T-helper 1 cell treated with Interleukin-12 subunit alpha and Interleukin-12 subunit beta and Interleukin-4 antibody, amounts not matched to agents 30 μg/mL and 1 μg/mL, for 36 hours (primary cell): ENCODE measurements at regions not wholly inside any gene's neighbourhood (a gene's known extent, or its start where the extent isn't known, plus 50 kb on each side); places are given as distances from the start of the nearest gene placed in this dataset.
A peak's percentile ranks its signal among the peaks of the same experiment; 100 is the strongest.

ENCODE experiments used
- H3K27ac Mint-ChIP-seq: one replicate; pipeline ENCODE4 v1.8.0; 2021; ENCODE audit warnings: mild to moderate bottlenecking, mixed read lengths
- H3K27me3 Mint-ChIP-seq: one replicate; pipeline ENCODE4 v1.8.0; 2021; ENCODE audit warnings: low read depth, mixed read lengths
- H3K36me3 Mint-ChIP-seq: one replicate; pipeline ENCODE4 v1.8.0; 2021; ENCODE audit warnings: low read depth, mixed read lengths
- H3K4me1 Mint-ChIP-seq: one replicate; pipeline ENCODE4 v1.8.0; 2021; ENCODE audit warnings: low read depth, mixed read lengths
- H3K4me3 Mint-ChIP-seq: one replicate; pipeline ENCODE4 v1.8.0; 2021; ENCODE audit warnings: mild to moderate bottlenecking, moderate library complexity, mixed read lengths
- H3K9me3 Mint-ChIP-seq: one replicate; pipeline ENCODE4 v1.8.0; 2021; ENCODE audit warnings: mixed read lengths

DNA sequence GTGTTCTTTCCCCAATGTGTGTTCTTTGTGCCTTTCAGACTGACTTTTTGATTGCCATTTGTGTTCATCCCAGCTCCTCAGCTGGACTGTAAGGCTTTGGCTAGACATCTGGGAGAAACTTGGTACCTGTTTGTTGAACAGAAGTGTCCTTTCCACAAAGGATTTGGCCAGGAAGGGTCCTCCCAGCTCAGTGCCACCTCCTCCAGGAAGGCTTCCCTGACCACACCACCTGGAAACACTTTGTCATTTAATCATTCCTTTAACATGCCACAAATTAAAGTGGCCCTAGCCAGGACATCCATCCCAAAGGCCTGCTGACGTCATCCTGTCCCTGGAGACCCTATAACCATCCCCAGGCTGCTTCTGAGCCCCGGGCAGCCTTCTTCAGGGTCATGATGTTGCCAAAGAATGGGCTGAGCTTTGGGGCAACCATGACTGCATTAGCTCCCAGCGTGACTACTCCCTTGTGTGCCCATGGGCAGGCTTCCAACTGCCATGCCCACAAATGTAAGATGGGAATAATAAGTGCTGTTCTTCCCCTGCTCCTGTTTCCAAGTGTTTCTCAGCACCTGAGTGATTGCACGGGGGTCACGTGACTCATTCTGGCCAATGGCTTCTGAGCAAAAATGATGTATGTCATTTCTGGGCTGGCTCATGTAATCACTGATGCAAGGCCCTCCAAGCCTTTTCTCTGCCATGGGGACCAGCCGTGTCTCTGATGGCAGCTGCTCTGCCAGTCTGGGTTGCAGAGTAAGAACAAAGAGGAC is 112.5 kb upstream of the SMAD3 start:
- Mint-ChIP-seq H3K27ac (peak overlapping the region; percentile 22), H3K36me3 (no peaks in the 10 kb centered on the region), H3K4me3 (no peak overlapping the region), H3K9me3 (no peaks in the 10 kb centered on the region), H3K27me3 (peaks cover 9% of the 10 kb centered on the region), H3K4me1 (peaks cover 17% of the 10 kb centered on the region)

DNA sequence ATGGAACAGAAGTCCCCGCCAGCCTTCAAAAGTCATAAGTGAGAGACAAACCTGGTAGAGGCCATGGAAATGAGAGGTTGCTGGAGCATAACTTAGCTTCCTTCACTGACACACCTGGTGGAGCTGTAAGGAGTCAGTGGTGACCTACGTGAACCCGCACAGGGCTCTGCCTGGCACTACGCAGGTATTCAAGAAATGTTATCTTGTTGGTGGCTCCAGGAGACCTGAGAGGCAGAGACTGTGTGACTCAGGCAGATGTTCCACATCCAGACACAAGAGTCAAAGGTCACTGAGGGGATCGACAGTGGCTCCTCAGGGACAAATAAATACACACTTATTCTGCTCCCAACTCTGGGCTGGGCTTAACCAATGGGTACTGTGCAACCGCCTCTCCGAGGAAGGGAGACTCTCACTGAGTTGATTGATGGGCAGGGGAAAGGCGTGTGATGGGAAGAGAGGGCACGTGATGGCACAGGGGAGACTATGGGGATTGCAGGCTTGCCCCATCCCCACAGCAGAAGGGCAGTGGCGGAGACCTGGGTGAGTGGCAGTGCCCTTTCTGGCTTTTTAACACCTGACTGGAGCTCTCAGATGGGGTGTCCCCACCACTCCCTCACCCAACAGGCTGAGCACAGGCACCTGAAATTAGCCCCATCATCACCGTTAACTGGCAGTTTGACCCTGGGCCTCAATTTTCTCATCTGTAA is 111.7 kb upstream of the SMAD3 start:
- H3K9me3 Mint-ChIP-seq: no peaks in the 10 kb centered on the region
- no peak overlapping the region for H3K27ac Mint-ChIP-seq
- no peak overlapping the region for H3K4me3 Mint-ChIP-seq
- H3K4me1 Mint-ChIP-seq: peaks cover 14% of the 10 kb centered on the region
- peaks cover 9% of the 10 kb centered on the region for H3K27me3 Mint-ChIP-seq
- H3K36me3 Mint-ChIP-seq: no peaks in the 10 kb centered on the region

GRCh38 chr15:66954601-66955000 is 110.8 kb upstream of the SMAD3 start:
- Mint-ChIP-seq H3K4me1 (peaks cover 14% of the 10 kb centered on the region), H3K9me3 (no peaks in the 10 kb centered on the region), H3K36me3 (no peaks in the 10 kb centered on the region), H3K27me3 (peaks cover 11% of the 10 kb centered on the region), H3K4me3 (no peak overlapping the region), H3K27ac (no peak overlapping the region)

- Mint-ChIP-seq H3K27ac (no peak overlapping the region), H3K4me3 (no peak overlapping the region), H3K9me3 (no peaks in the 10 kb centered on the region), H3K27me3 (peaks cover 13% of the 10 kb centered on the region), H3K36me3 (no peaks in the 10 kb centered on the region), H3K4me1 (peaks cover 14% of the 10 kb centered on the region)
Observed at GRCh38 chr15:66955001-66955516, 110.3 kb upstream of the SMAD3 start.

GRCh38 chr15:66955871-66956585 is 109.4 kb upstream of the SMAD3 start:
- Mint-ChIP-seq H3K27me3 (peaks cover 13% of the 10 kb centered on the region), H3K4me1 (peaks cover 14% of the 10 kb centered on the region), H3K9me3 (no peaks in the 10 kb centered on the region), H3K4me3 (no peak overlapping the region), H3K36me3 (no peaks in the 10 kb centered on the region), H3K27ac (no peak overlapping the region)

GRCh38 chr15:66956672-66957430 is 108.6 kb upstream of the SMAD3 start:
- no peaks in the 10 kb centered on the region for H3K36me3 Mint-ChIP-seq
- no peaks in the 10 kb centered on the region for H3K9me3 Mint-ChIP-seq
- no peak overlapping the region for H3K4me3 Mint-ChIP-seq
- peaks cover 10% of the 10 kb centered on the region for H3K27me3 Mint-ChIP-seq
- H3K4me1 Mint-ChIP-seq: peaks cover 14% of the 10 kb centered on the region
- no peak overlapping the region for H3K27ac Mint-ChIP-seq

- Mint-ChIP-seq H3K4me1 (peaks cover 14% of the 10 kb centered on the region), H3K9me3 (no peaks in the 10 kb centered on the region), H3K4me3 (no peak overlapping the region), H3K27me3 (peaks cover 5% of the 10 kb centered on the region), H3K27ac (no peak overlapping the region), H3K36me3 (no peaks in the 10 kb centered on the region)
Observed at GRCh38 chr15:66957431-66957720, 108.0 kb upstream of the SMAD3 start.

DNA sequence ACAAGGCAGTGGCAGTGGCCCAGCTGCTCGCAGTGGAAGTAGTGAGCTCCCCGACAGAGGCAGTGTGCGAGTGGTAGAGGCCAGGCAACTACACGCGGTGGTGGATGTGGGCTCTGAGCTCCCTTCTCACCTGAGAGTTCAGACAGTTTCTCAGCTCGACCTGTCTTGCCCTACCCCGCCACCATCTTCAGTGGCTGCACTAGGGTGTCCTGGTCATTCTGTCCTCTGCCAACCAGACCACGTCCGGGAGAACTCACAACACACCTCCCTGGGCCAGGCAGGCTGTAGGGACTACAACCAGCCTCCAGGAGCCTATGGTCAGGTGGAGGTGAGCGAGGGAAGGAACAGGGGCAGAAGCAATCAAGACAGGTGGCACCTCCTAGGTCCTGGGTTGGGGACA is 106.3 kb upstream of the SMAD3 start:
- Mint-ChIP-seq H3K4me1 (peaks cover 14% of the 10 kb centered on the region), H3K36me3 (no peaks in the 10 kb centered on the region), H3K4me3 (no peak overlapping the region), H3K27ac (no peak overlapping the region), H3K9me3 (no peaks in the 10 kb centered on the region), H3K27me3 (peaks cover 4% of the 10 kb centered on the region)

- Mint-ChIP-seq H3K27ac (no peak overlapping the region), H3K27me3 (peaks cover 4% of the 10 kb centered on the region), H3K4me3 (no peak overlapping the region), H3K9me3 (no peaks in the 10 kb centered on the region), H3K36me3 (no peaks in the 10 kb centered on the region), H3K4me1 (peaks cover 14% of the 10 kb centered on the region)
Observed at GRCh38 chr15:66959875-66960274, 105.5 kb upstream of the SMAD3 start.

GRCh38 chr15:66960519-66960918 is 104.9 kb upstream of the SMAD3 start:
- Mint-ChIP-seq H3K36me3 (no peaks in the 10 kb centered on the region), H3K27ac (no peak overlapping the region), H3K4me3 (no peak overlapping the region), H3K9me3 (no peaks in the 10 kb centered on the region), H3K27me3 (peaks cover 4% of the 10 kb centered on the region), H3K4me1 (peaks cover 14% of the 10 kb centered on the region)

- peaks cover 12% of the 10 kb centered on the region for H3K4me1 Mint-ChIP-seq
- H3K27me3 Mint-ChIP-seq: peaks cover 4% of the 10 kb centered on the region
- H3K4me3 Mint-ChIP-seq: no peak overlapping the region
- H3K36me3 Mint-ChIP-seq: no peaks in the 10 kb centered on the region
- no peaks in the 10 kb centered on the region for H3K9me3 Mint-ChIP-seq
- no peak overlapping the region for H3K27ac Mint-ChIP-seq
Observed at GRCh38 chr15:66961407-66961884, 104.0 kb upstream of the SMAD3 start.

DNA sequence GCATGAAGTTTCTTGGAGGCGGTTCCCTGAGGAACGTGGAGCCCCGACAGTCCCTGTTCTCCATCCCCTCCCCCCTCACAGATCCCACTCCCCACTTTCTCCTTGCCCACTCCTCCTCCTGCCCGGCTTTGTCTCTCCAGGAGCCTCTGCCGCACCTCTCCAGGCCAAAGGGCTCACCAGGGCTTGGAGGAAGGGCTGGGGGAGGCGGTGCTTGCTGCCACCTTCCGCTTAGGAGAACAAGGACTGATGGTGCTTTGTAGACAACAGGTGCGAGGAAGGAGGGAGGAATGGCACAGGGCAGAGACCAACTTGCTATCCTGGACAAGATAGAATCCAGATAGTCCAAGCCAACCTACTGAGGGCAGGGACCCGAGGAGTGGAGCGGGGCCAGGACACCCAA is 103.5 kb upstream of the SMAD3 start:
- Mint-ChIP-seq H3K9me3 (no peaks in the 10 kb centered on the region), H3K27me3 (peaks cover 4% of the 10 kb centered on the region), H3K36me3 (no peaks in the 10 kb centered on the region), H3K27ac (no peak overlapping the region), H3K4me1 (peaks cover 10% of the 10 kb centered on the region), H3K4me3 (no peak overlapping the region)

GRCh38 chr15:66962522-66962921 is 102.9 kb upstream of the SMAD3 start:
- Mint-ChIP-seq H3K4me1 (peaks cover 4% of the 10 kb centered on the region), H3K27ac (no peak overlapping the region), H3K4me3 (no peak overlapping the region), H3K27me3 (peaks cover 4% of the 10 kb centered on the region), H3K36me3 (no peaks in the 10 kb centered on the region), H3K9me3 (no peaks in the 10 kb centered on the region)

DNA sequence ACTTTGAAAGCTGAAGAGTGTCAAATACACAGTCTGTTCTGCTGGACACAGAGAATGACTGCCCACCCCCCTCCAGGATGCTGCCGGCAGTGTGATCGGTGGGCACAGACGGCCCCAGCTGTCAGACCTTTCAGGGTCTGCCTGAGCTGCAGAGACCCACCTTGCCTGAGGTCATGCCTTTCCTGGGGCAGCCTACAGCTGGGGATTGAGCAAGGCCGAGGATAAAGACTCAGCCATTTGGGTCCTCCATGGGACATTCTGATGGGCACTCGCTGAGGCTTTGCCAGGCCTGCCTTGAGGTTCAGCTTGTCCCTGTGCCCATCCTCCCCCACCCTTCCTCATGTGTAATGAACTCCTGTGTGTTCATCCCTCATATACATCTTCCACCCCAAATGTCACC is 102.3 kb upstream of the SMAD3 start:
- H3K27me3 Mint-ChIP-seq: peaks cover 4% of the 10 kb centered on the region
- H3K9me3 Mint-ChIP-seq: no peaks in the 10 kb centered on the region
- no peak overlapping the region for H3K4me3 Mint-ChIP-seq
- no peaks in the 10 kb centered on the region for H3K36me3 Mint-ChIP-seq
- no peak overlapping the region for H3K27ac Mint-ChIP-seq
- peaks cover 4% of the 10 kb centered on the region for H3K4me1 Mint-ChIP-seq
